HG03103 (cell line): ENCODE measurements at regions not wholly inside any gene's neighbourhood (a gene's known extent, or its start where the extent isn't known, plus 50 kb on each side); places are given as distances from the start of the nearest gene placed in this dataset.
"Not testable (repeated sequence)": the region's sequence is repeated elsewhere in the genome, so short reads cannot be mapped to it uniquely, and the experiment has no call there.

Experiments
- ATAC-seq: cut with Tn5 transposase; IDR thresholded peaks from one replicate; pipeline ENCODE4 v1.9.1; 2021; ENCODE audit warnings: low read depth; ENCODE audit not compliant: unreplicated experiment

GRCh38 chr5:6321078-6321477, 57.3 kb downstream of the MED10 start:
- ATAC-seq, result no peak

- ATAC-seq, result no peak
Measured at GRCh38 chr5:6319116-6319515, 59.2 kb downstream of the MED10 start.

DNA sequence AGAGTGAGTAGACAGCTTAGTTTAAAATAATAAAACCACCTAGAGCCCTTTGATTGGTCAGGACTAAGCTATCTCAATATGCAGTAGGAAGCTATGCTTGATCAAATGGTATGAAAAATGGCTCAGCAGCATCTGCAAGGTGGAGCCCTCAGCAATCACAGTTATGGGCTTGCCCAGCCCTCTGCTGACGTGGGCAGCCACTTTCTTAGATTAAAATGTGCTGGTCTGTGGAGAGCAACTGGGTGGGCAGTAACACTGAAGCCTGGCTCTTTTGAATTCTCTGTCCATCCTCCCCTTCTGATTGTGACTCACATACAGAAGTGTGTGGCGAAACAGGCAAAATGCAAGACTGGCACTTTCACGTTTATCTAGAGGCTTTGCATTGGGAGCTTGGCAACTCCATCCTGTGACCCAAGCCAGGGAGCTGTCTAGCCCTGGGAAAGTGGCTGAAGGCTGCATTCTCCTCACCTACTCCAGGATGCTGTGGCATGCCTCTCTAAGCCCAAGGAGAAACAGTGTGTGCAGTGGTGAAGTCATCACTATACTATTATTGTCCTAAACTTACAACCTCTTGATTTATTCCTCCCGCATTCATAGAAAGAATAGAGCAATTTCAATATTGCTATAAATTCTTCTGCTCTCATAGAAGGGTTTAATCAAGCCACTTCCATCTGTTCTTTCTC, 61.1 kb downstream of the MED10 start:
- no peak for ATAC-seq

DNA sequence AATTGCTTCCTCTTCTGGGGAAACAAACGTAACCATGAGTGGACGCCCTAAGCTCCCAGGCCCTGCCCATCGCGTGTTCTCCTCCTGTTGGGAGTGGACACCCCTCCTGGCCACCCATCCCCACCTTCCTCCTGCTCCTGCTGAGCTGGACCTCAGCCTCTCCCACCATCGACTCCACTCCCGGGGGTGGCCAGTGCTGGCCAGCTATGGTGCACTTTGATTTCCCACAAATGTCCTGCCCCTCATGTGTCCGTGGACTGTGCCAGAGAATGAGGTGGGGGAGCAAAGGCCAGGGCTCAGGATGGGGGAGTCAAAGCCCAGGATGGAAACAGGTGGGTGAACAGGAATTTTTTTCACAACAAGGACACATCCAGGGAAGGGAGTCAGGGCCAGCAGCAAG, 62.8 kb downstream of the MED10 start:
- ATAC-seq, result no peak

- no peak for ATAC-seq
Measured at GRCh38 chr5:6311568-6312501, 66.5 kb downstream of the MED10 start.

DNA sequence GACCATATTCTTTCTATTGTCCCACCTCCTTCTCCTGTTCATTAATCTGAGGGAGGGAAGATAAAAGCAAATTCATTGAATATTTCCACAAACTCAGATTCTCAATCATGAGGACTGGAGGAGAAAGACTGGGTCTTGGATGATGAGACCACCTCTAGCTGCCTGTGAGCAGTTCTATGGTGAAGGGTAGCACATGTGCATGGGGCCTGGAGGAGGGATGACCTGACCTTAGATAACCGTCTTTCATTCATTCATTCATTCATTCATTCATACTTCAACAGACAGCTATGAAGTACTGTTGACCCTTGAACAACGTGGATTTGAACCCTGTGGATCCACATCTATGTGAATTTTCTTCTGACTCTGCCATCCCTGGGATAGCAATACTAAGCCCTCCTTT, 68.4 kb downstream of the MED10 start:
- no peak for ATAC-seq

DNA sequence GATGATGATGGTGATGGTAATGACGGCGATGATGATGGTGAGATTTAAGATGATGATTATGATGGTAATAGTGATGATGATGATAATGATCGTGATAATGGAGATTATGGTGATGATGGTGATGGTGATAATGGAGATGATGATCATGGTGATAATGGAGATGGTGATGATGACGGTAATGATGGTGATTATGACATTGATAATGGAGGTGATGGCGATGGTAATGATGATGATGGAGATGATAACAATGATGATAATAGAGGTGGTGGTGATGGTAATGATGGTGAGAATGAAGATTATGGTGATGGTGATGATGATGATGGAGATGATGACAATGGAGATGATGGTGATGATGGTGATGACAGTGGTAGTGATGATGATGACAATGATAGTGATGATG, 69.7 kb downstream of the MED10 start:
- ATAC-seq, result no peak

GRCh38 chr5:6307304-6307703, 71.0 kb downstream of the MED10 start:
- no peak for ATAC-seq

- no peak for ATAC-seq
Measured at GRCh38 chr5:6305853-6306252, 72.5 kb downstream of the MED10 start.

GRCh38 chr5:6302684-6303083, 75.7 kb downstream of the MED10 start:
- ATAC-seq, result no peak

DNA sequence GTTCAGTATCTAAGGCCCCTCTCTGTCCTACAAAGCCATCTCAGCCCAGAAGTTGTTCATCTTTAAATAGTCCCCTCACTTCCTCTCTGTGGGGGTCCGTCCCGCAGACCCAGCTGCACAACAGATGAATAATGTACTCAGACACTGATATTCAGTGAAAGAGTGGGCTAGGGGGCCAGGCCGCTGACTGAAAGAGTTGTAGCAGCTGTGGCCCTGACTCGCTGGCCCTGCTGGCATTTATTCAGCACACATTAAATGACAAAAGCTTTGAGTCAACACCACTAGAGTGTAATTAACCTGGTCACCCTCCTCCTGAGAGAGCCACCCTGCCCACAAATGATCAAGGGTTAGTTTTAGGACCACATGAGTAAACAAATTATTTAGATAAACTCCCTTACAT, 76.3 kb downstream of the MED10 start:
- ATAC-seq, result no peak

GRCh38 chr5:6296524-6296923, 81.8 kb downstream of the MED10 start:
- ATAC-seq, result no peak

DNA sequence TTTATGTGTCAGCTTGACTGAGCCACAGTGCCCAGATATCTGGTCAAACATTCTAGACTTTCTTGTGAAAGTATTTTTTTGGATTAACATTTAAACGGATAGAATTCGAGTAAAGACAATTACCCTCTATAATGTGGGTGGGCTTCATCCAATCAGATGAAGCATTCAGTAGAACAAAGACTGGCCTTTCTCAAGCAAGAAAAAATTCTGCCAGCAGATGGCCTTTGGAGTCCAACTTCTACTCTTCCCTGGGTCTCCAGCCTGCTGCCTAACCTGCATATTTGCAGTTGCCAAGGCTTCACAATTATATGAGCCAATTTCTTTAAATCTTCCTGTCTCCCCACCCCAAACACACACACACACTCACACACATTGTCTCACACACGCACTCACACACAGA, 86.4 kb downstream of the MED10 start:
- ATAC-seq, result no peak

GRCh38 chr5:6289239-6289638, 89.1 kb downstream of the MED10 start:
- no peak for ATAC-seq

- ATAC-seq, result no peak
Measured at GRCh38 chr5:6287176-6287575, 91.2 kb downstream of the MED10 start.

- no peak for ATAC-seq
Measured at GRCh38 chr5:6286404-6286803, 91.9 kb downstream of the MED10 start.

DNA sequence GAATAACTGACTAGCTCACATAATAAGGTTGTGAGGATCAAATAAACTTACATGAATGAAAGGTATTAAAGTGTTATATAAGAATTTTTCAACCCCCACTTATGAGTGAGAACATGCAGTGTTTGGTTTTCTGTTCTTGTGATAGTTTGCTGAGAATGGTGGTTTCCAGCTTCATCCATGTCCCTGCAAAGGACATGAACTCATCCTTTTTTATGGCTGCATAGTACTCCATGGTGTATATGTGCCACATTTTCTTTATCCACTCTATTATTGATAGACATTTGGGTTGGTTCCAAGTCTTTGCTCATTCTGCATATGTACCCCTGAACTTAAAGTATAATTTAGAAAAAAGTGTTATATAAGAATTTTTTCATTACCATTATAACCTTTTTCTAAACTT, 93.9 kb downstream of the MED10 start:
- not testable (repeated sequence) for ATAC-seq

- no peak for ATAC-seq
Measured at GRCh38 chr5:6282352-6282751, 96.0 kb downstream of the MED10 start.

GRCh38 chr5:6281818-6282217, 96.5 kb downstream of the MED10 start:
- no peak for ATAC-seq

GRCh38 chr5:6280425-6281100, 97.8 kb downstream of the MED10 start:
- ATAC-seq, result no peak

- no peak for ATAC-seq
Measured at GRCh38 chr5:6279607-6280006, 98.7 kb downstream of the MED10 start.
